Breast epithelium (tissue), 3 donors: ENCODE measurements at regions not wholly inside any gene's neighbourhood (a gene's known extent, or its start where the extent isn't known, plus 50 kb on each side); places are given as distances from the start of the nearest gene placed in this dataset.

Source experiments
- CTCF ChIP-seq, 3 donors: fragments of 450-650 bp; IDR thresholded peaks; one replicate each; pipeline ENCODE4 v1.5.1; 2016 to 2017; ENCODE audit warnings: antibody characterized with exemption in 3 of 3, mild to moderate bottlenecking in 3 of 3, moderate library complexity in 3 of 3
- POLR2A ChIP-seq: fragments of 450-650 bp; IDR thresholded peaks from one replicate; pipeline ENCODE4 v1.6.1; 2016; ENCODE audit warnings: antibody characterized with exemption, mild to moderate bottlenecking, moderate library complexity

- no peak for TF ChIP-seq CTCF (IDR thresholded peaks at IDR 0.05)
- no peak for TF ChIP-seq POLR2A
Observed at GRCh38 chr3:82079335-82079890, 318.0 kb upstream of the GBE1 start.
